MCF 10A (cell line): ENCODE measurements at regions not wholly inside any gene's neighbourhood (a gene's known extent, or its start where the extent isn't known, plus 50 kb on each side); places are given as distances from the start of the nearest gene placed in this dataset.
A peak's percentile ranks its signal among the peaks of the same experiment; 100 is the strongest.

Experiments used
- BruUV-seq: library from RNA; stranded (reverse); fragments of 400-500 nt; replicated peaks from 2 replicates; lab custom pipeline; 2021; lab: Mats Ljungman, UMichigan
- CTCF ChIA-PET: fragments of 300-600 bp; sonication (Branson Sonifier 250); formaldehyde crosslinking; extraction: SDS; loops from one replicate; lab custom pipeline; 2021; ENCODE audit warnings: antibody characterized with exemption, inconsistent platforms; lab: Yijun Ruan, JAX
- POLR2A ChIA-PET: fragments of 300-600, 350-650 bp; sonication (Branson Sonifier 250); formaldehyde crosslinking; extraction: SDS; loops from one replicate; lab custom pipeline; 2020; ENCODE audit warnings: antibody characterized with exemption, inconsistent platforms; lab: Yijun Ruan, JAX
- DNase-seq: peaks from one replicate; pipeline ENCODE4 v3.0.0-alpha.2; 2018; ENCODE audit not compliant: unreplicated experiment
- H3K27ac Mint-ChIP-seq: one replicate; pipeline ENCODE4 v1.8.0; 2022; ENCODE audit warnings: mild to moderate bottlenecking, low read depth, mixed read lengths; ENCODE audit not compliant: unreplicated experiment
- H3K27me3 Mint-ChIP-seq: one replicate; pipeline ENCODE4 v1.8.0; 2022; ENCODE audit warnings: mixed read lengths; ENCODE audit not compliant: insufficient read depth, unreplicated experiment
- H3K36me3 Mint-ChIP-seq: one replicate; pipeline ENCODE4 v1.8.0; 2022; ENCODE audit warnings: mild to moderate bottlenecking, moderate library complexity, mixed read lengths; ENCODE audit not compliant: insufficient read depth, unreplicated experiment
- H3K4me1 Mint-ChIP-seq: one replicate; pipeline ENCODE4 v1.8.0; 2022; ENCODE audit warnings: mixed read lengths; ENCODE audit not compliant: insufficient read depth, unreplicated experiment
- H3K4me3 Mint-ChIP-seq: one replicate; pipeline ENCODE4 v1.8.0; 2022; ENCODE audit warnings: mild to moderate bottlenecking, moderate library complexity, mixed read lengths; ENCODE audit not compliant: unreplicated experiment
- H3K9me3 Mint-ChIP-seq: one replicate; pipeline ENCODE4 v1.8.0; 2022; ENCODE audit warnings: mixed read lengths; ENCODE audit not compliant: unreplicated experiment
- intact Hi-C: fragments of 100-400 bp; cut with micrococcal nuclease; formaldehyde crosslinking; loops from 2 replicates; pipeline ENCODE4 v1.14.1; 2022
- TF ChIP-seq, protein P1 (sequence below): fragments of 200-600 bp; IDR thresholded peaks from one replicate; pipeline ENCODE4 v1.8.0; 2022; ENCODE audit warnings: antibody characterized with exemption, mild to moderate bottlenecking; ENCODE audit not compliant: unreplicated experiment

GRCh38 chr3:55269636-55270035 lies 217.5 kb downstream of the WNT5A start:
- BruUV-seq, result no TSS peak
- no peak for DNase-seq
- H3K4me3 Mint-ChIP-seq, result no peak overlapping the region
- H3K9me3 Mint-ChIP-seq, result no peaks in the 10 kb centered on the region
- ChIA-PET POLR2A (no interaction called here), CTCF (interaction anchor here (0.7 to 1.0 kb wide), 2 partner anchors 25 to 359 kb away, joined by 3 read pairs; no protein-coding TSS in a partner anchor)
- no peak overlapping the region for H3K27ac Mint-ChIP-seq
- TF ChIP-seq, protein P1, sequence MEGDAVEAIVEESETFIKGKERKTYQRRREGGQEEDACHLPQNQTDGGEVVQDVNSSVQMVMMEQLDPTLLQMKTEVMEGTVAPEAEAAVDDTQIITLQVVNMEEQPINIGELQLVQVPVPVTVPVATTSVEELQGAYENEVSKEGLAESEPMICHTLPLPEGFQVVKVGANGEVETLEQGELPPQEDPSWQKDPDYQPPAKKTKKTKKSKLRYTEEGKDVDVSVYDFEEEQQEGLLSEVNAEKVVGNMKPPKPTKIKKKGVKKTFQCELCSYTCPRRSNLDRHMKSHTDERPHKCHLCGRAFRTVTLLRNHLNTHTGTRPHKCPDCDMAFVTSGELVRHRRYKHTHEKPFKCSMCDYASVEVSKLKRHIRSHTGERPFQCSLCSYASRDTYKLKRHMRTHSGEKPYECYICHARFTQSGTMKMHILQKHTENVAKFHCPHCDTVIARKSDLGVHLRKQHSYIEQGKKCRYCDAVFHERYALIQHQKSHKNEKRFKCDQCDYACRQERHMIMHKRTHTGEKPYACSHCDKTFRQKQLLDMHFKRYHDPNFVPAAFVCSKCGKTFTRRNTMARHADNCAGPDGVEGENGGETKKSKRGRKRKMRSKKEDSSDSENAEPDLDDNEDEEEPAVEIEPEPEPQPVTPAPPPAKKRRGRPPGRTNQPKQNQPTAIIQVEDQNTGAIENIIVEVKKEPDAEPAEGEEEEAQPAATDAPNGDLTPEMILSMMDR, result no peak
- H3K27me3 Mint-ChIP-seq, result no peaks in the 10 kb centered on the region
- no peaks in the 10 kb centered on the region for H3K4me1 Mint-ChIP-seq
- intact Hi-C loops, result no loop called here
- H3K36me3 Mint-ChIP-seq, result no peaks in the 10 kb centered on the region

DNA sequence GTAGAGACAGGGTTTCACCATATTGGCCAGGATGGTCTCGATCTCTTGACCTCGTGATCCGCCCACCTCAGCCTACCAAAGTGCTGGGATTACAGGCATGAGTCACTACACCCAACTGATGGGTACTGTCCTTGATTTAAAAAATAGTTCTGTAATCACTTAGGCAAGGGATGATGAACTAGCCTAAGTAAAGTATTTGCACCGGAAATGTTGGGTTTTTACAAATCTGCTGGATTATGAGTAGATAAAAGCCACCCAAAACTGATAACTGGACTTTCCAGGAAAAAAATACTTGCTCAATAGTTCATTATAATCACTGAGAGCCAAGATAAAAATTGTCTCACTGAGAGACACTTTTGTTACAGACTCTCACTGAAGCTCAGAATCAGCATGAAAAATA lies 218.0 kb downstream of the WNT5A start:
- H3K4me3 Mint-ChIP-seq, result no peak overlapping the region
- no peak overlapping the region for H3K27ac Mint-ChIP-seq
- H3K27me3 Mint-ChIP-seq, result no peaks in the 10 kb centered on the region
- BruUV-seq, result no TSS peak
- POLR2A ChIA-PET, result no interaction called here
- no peaks in the 10 kb centered on the region for H3K4me1 Mint-ChIP-seq
- H3K9me3 Mint-ChIP-seq, result no peaks in the 10 kb centered on the region
- no peak for DNase-seq
- intact Hi-C loops, result no loop called here
- H3K36me3 Mint-ChIP-seq, result no peaks in the 10 kb centered on the region
- TF ChIP-seq, protein P1, result no peak
- CTCF ChIA-PET, result no interaction called here

- ChIA-PET POLR2A (no interaction called here), CTCF (interaction anchor here (0.7 kb wide), 1 partner anchor 1960 kb away, joined by 4 read pairs; the partner anchor contains the start of gene APPL1)
- Mint-ChIP-seq H3K36me3 (no peaks in the 10 kb centered on the region), H3K27ac (no peak overlapping the region), H3K27me3 (no peaks in the 10 kb centered on the region), H3K9me3 (no peaks in the 10 kb centered on the region), H3K4me3 (no peak overlapping the region), H3K4me1 (no peaks in the 10 kb centered on the region)
- intact Hi-C loops, result no loop called here
- TF ChIP-seq, protein P1, result no peak
- BruUV-seq, result no TSS peak
- DNase-seq, result peak; percentile 9
These were observed 219.7 kb downstream of the WNT5A start for GRCh38 chr3:55267206-55267930.

DNA sequence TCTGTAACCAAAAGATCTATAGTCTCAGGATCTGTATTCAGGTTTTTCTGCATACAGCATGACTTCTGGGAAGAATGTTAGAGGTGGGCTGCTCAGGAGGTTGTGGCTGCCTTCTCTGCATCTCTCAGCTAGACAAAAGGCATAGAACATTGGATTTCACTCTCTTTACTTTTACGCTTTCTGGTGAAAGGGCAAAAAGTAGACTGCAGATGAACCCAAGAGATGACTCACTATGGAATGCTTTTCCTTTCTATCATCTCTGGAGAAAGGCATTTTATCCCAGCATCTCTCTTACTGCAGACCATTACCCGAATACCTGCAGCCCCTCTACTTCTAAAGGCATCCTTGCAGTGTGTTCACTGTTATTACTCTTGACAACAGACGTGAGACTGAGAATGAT lies 222.2 kb downstream of the WNT5A start:
- intact Hi-C loops, result no loop called here
- H3K9me3 Mint-ChIP-seq, result no peaks in the 10 kb centered on the region
- H3K27ac Mint-ChIP-seq, result no peak overlapping the region
- H3K27me3 Mint-ChIP-seq, result no peaks in the 10 kb centered on the region
- no peak for DNase-seq
- no peaks in the 10 kb centered on the region for H3K36me3 Mint-ChIP-seq
- H3K4me1 Mint-ChIP-seq, result no peaks in the 10 kb centered on the region
- TF ChIP-seq, protein P1, result no peak
- ChIA-PET CTCF (no interaction called here), POLR2A (no interaction called here)
- H3K4me3 Mint-ChIP-seq, result no peak overlapping the region
- BruUV-seq, result no TSS peak
